Activated gamma-delta T cell treated with Interleukin-2 at 50 U/mL for 16 hours (primary cell): ENCODE measurements at regions not wholly inside any gene's neighbourhood (a gene's known extent, or its start where the extent isn't known, plus 50 kb on each side); places are given as distances from the start of the nearest gene placed in this dataset.
"Not testable (repeated sequence)": the region's sequence is repeated elsewhere in the genome, so short reads cannot be mapped to it uniquely, and the experiment has no call there.

ENCODE experiments used
- DNase-seq: peaks from one replicate; pipeline ENCODE4 v3.0.0-alpha.2; 2020

GRCh38 chrX:8018934-8019333 lies 91.7 kb upstream of the PNPLA4 start:
- DNase-seq: no peak

DNA sequence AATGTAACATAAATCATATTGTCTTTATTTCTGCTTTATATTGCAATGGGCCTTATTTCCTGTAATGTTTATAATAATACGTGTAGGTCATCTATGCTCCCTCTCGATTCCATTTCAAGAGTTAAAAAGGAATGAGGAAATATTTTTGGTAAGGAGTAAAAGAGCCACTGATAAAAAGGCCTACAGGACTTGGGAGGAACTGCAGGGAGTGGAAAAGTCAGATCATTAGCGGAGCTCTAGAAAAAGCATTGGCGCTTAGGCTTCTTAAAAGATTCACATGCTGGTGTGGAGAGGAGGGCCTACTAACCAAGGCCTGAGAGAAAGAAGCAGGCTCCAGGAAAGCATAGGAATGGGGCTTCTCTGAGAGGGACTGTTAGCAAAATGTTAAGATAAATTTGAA lies 82.9 kb upstream of the PNPLA4 start:
- DNase-seq: no peak

DNA sequence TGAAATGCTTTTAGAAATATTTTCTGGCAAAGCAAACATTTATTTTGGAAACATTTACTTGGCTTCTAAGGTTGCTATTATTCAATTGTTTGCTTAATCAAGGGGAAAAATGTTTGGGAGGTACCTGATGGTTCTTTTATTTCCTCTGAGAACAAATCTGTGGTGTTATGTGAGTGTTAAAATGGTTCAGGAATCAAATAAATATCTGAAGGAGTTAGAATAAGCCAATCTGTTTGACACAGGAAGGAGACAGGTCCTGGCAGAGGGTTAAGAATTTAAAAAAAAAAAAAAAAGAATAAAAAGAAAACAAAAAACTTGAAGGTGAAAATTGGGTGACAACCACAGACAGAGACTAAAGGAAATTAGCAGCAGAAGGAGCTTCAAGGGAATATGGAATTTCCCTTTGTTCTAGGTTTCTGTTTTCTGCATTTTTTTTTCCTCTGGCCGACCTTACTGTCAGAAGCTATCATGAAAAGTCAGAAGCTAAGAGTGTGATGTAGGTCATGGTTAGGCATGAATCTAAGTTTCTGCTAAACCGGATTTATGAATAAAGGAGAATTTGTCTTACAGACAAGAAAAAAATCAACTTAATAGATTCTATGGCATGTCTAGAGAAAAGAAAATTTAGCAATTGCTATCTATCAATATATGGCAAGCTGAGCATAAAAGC lies 78.6 kb upstream of the PNPLA4 start:
- DNase-seq: no peak

DNA sequence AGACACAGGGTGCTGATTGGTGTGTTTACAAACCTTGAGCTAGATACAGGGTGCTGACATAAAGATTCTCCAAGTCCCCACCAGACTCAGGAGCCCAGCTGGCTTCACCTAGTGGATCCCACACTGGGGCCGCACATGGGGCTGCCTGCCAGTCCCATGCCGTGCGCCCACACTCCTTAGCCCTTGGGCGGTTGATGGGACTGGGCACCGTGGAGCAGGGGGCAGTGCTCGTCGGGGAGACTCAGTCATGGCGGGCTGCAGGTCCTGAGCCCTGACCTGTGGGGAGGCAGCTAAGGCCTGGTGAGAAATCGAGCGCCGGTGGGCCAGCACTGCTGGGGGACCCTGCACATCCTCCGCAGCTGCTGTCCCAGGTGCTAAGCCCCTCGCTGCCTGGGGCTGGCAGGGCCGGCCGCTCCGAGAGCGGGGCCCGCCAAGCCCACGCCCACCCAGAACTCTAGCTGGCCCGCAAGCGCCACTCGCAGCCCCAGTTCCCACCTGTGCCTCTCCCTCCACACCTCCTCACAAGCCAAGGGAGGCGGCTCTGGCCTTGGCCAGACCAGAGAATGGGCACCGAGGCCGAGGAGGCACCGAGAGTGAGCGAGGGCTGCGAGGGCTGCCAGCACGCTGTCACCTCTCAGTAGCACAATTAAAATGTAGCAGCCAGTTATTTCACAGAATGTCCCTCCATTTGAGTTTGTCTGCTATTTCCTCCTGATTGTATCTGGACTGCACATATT lies 76.1 kb upstream of the PNPLA4 start:
- no peak for DNase-seq

GRCh38 chrX:7996851-7997250 lies 69.6 kb upstream of the PNPLA4 start:
- no peak for DNase-seq

- peak; percentile 31 for DNase-seq
These were observed 69.2 kb upstream of the PNPLA4 start for GRCh38 chrX:7996414-7996813.

DNA sequence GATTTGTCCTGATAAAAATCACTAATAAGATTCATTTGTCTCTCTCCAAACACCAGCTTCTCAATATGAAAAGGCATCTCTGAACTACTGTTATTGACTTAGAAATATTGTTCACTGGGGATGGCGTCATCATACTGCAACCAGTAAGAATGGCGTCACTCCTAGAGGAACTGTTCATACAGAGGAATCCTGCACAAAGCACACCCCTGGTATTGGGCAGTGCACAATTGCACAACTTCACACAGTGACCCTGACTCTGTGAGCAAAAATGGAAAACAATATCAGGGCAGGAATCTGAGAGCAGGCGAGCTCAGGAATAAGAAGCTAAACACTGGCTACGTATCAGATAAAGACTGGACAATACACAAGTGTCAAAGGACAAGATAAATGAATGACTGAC lies 66.7 kb upstream of the PNPLA4 start:
- no peak for DNase-seq

DNA sequence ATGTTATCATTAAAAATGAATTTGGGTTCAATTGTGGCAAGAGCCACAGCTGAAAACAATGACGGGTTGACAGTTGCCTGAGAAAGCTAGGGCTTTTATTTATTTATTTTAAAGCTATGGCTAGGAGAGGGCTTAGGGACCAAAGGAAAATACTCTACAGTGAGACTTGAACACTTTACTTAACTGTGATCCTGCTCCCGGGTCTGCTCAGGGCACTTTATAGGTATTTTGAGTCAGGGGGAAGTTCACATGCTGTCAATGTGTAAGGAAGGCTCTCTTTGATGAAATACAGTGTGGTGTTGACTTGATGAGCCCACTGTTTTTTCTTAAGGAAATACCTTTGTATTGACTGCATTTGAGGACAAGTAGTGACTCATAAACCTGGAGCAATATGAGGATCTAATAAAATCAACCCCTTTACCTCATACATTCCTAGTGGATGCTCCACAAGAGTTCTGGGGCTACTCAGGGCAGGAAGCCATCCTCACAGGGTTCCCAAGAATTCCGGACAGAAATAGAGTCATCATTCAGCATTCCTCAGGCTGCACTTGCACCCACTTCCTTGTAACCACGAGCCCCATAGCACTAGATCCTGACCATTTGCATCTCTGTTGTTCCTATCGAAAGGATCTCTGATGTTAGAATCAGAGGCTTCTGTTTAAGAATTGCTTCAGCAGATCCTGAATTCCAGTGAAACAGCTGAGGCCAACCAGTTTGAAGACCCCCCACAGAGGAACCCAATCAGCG lies 61.0 kb upstream of the PNPLA4 start:
- DNase-seq: not testable (repeated sequence)

GRCh38 chrX:7987160-7988012 lies 60.2 kb upstream of the PNPLA4 start:
- DNase-seq: no peak

- DNase-seq: not testable (repeated sequence)
These were observed 59.5 kb upstream of the PNPLA4 start for GRCh38 chrX:7986738-7987137.

- no peak for DNase-seq
These were observed 58.4 kb upstream of the PNPLA4 start for GRCh38 chrX:7985568-7985967.

DNA sequence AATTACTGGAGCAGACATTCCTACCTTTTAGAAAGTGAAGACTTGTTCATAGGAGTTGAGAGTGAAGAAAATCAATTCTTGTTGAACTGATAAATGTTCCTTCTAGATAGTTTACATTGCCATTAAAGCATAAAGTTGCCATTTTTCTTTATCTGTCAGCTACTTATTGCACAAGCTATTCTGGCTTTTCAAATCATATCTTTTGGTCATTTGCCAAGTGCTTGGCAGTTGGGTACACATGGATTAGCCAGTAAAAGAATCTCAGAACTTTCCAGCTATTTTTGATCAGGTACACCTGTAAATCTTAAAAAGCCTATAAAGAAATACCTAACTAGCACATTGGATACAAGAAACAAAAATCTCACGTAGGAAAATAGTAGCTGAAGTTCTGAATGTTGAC lies 56.4 kb upstream of the PNPLA4 start:
- no peak for DNase-seq
